Activated CD4-positive, alpha-beta T cell treated with anti-CD3 and anti-CD28 coated beads for 4 hours (primary cell): ENCODE measurements at regions not wholly inside any gene's neighbourhood (a gene's known extent, or its start where the extent isn't known, plus 50 kb on each side); places are given as distances from the start of the nearest gene placed in this dataset.

Experiments
- DNase-seq, 2 donors: peaks; one replicate each; pipeline ENCODE4 v3.0.0-alpha.2; 2020

DNA sequence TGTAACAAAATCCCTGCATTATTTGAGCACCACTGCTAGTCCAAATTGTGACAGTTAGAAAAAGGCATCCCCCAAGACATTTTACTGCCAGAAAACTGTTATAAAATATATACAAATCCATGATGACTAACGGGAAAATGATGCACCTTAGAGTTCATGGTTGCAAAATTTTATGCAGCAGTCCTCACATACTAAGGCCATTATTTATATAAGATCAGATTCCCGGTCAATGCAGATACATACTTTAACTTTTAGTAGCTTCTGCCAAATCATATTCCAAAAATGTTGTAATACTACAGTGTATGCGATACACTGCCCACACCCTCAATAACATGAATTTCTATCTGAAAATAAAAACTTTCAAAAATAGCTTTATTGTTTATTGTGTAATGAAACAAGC lies 239.9 kb upstream of the ZNF32 start:
- DNase-seq = no peak

DNA sequence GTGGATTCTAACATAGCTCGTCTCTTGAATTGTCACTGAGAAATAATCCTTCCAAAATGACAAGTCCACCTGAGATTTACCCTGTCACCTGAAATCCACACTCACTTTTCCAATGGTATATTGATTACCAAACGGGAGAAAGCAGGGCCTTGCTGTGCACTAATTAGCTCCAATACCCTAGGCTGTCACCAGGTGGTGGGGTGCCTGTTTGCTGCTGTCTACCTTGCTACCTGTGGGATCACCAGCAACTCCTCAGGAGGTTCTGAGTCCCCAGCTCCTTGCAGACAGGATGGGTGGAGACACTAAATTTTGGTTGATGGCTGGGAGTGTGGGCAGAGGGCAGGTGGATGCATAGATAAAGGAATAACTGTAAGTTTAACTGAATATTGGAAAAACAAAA lies 237.2 kb upstream of the ZNF32 start:
- no peak for DNase-seq

DNA sequence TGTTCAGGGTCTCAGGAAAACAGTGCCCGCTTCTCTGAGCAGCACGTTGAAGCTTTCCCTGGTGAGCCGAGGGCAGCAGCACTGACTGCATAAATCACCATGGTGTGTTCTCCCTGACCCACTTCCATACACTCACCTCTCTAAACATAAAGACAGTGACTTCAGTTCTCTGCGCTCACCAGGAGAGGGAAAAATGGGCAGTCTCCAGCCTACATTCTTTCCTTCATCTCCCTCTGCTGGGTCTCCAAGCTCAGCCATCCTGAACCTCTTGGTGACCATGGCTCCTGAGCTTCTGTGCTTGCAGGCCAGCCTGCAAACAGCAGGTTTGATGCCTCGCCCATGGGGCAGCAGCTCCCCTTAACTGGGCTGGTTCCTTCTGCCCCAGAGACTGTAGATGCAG lies 236.6 kb upstream of the ZNF32 start:
- no peak for DNase-seq

DNA sequence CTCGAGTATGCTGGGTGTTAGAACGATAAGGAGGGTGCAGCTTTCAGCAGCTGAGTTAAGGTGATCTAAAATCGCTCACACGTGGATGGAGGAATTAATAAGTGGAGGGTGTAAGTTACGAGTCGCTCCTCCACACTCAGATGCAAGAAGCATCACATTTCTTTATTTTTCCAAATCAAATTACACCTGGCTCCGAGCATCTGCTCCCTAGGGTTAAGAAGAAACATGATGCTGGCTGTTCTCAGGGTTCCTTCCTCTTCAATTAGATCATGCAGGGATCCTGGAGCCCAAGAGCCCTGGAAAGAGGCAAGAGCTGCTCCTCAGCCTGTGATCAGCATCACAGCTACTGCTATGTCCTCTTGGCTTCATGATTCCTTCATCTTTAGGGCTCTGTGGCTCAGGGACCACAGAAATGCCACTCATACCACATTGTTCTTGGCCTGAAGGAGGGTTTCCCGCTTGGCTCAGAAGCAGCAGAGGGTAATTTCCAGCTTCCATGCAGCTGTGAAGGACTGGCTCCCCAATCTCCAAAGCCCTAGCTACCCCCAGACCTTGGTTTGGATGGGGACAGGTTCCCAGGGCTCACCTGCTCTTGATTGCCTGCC lies 235.9 kb upstream of the ZNF32 start:
- DNase-seq = no peak

DNA sequence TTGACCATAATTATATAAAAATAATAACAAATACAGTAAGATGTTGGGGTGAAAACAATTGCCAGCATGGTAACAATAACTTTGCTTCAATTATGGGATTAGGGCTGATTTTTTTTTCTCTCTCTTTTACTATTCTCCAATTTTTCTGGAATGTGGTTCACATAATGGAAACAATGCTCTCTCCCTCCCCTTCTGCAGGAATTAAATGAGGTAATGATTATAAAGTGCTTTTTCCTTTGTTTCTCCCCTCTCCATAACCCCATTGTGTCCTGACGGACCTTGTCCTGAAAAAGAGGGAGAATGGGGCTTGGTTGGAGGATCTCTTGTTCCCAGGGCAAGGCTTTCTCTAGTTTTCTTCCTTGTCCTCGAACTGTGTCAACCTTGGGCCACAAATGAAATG lies 234.0 kb upstream of the ZNF32 start:
- no peak for DNase-seq

DNA sequence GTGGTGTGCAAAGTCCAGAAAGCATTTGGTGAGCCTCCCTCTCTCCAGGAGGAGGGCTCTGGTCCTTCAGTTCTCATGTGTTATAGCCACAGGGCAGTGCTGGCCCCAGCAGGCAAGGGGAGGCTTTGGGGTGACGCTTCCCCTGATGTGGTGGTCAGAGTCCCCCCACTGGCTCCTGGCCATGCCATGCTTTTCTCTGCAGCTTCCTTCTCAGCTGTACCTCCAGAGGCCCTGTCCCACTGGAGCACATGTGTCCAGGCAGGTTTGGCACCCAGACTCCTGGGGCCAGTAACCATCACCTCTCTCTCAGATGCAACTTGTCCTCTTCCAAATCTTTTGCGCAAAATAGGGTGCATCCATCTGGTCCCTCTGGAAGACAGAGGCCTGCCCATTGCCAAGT lies 233.0 kb upstream of the ZNF32 start:
- no peak for DNase-seq

DNA sequence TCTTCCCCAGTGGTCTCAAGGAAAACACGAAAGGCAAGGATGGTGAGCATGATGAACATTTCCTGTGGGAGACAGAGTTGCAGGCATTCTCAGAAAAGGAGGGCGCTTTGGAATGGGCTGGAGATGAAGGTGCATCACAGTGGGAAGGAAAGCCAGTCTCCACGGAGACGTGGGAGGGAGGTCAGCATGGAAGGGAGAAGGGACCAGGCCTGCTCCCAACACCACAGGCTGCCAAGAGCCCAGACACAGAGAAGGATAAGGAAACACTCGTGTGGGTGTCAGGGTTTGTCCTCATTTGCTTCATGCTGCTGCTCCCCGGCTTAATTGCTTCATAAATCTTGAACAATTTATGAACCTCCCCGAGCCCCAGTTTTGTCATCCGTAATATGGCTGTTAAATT lies 231.5 kb upstream of the ZNF32 start:
- DNase-seq = no peak

DNA sequence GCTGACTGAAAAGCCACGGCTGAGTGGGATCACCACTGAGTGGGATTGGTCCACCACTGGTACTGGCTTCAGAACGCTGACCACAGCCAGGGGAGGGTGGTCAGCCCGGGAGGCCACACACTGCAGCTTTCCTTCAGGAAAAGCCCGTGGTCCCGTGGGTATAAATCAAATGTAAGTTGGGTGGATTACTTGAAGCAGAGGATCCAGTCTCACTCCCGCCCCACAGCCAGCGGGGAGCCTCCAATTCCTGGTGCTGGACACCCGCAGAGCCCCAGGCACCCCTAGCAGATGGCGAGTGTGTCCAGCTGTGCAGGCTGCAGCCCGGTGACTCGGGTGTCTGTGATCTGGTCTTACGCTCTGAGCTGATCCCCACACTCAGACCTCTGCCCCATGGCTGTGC lies 231.1 kb upstream of the ZNF32 start:
- DNase-seq = no peak

DNA sequence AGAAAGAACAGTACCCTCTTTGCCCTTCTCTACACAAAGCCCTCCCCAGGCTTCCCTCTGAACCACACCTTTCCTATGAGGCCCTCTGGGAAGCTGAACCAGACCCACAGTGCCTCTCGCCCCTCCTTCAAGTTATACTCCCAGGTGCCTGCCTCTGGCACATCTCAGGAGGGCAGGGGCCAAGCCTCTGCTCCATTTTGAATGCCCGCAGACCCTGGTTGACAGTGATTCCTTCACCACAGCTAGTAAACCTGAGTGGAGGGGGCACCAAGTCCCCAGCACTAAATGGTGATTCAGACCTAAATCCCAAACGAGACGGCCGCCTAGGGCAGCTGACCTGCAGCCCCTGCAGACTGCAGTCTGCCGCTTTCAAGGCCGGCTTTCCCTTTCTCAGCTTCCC lies 230.5 kb upstream of the ZNF32 start:
- DNase-seq = no peak

DNA sequence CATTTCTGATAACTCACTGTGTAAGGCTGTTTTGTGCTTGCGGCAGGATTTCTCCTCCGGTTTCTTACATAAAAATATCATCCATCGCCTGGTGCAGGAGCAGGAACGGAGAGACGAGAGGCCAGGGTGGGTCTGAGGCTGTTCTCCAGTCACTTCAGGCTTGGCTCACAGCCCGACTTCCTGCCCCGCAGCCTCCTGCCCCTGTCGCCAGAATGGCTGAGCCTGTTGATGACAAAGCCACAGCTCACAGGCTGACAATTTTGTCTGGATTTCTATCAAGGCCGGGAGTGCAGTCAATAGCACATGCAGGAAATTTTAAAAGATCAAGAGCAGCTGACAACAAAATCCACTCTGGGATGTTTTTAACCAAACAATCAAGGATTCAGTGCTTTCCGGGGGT lies 229.7 kb upstream of the ZNF32 start:
- DNase-seq = no peak

DNA sequence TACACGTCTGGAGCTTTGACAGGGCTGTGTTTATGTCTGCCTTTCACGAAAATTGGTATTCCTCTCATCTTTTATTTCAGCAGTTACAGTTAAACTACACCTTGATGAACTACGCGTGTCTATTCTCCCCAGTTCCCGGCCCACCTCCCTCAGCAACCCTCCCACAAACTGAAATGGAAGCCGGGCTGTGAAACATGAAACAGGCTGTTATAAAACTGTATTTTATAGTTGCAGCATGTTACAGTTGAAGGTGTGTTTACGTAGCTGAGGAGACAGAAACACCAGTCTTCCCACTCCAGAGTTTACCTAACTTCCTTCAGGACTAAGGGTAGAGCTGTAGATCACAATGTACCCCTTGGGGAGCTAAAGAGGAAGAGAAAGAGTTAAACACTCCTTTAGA lies 228.3 kb upstream of the ZNF32 start:
- DNase-seq = no peak

DNA sequence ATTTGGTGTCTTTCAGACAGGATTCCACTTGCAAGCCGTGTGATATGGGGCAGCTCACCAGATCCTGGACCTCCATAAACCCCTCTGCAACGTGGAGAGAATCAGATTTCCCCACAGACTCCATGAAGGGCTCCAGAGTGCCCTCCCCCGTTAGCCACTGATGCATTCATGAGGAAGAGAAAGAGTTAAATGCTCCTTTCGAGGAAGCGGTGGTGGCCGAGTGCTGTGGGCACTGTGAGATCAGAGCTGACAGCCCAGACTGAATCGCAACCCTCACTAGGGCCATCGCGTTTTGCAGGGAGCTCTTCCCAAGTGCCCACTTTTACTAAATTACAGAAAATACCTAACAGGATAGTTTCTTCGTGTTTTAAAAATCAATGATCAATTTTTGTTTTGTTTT lies 226.3 kb upstream of the ZNF32 start:
- no peak for DNase-seq

DNA sequence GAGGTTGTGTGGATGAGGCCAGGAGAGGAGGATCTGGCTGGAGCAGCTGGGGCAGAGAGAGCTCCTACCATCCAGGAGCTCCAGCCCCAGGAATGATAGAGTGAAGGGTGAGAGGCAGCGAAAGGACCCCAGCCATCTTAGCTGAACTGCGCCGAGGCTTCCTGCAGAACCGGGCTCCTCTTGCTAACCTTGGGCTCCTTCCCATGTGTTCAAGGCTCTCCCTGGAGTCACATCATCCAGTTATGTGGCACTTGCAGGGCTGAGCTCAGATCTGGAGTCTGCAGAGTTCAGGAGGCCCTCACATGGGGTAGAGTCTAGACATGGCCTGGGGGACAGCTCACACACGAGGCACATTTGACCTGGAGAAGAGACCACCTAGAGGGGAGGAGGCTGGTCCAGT lies 225.0 kb upstream of the ZNF32 start:
- no peak for DNase-seq

DNA sequence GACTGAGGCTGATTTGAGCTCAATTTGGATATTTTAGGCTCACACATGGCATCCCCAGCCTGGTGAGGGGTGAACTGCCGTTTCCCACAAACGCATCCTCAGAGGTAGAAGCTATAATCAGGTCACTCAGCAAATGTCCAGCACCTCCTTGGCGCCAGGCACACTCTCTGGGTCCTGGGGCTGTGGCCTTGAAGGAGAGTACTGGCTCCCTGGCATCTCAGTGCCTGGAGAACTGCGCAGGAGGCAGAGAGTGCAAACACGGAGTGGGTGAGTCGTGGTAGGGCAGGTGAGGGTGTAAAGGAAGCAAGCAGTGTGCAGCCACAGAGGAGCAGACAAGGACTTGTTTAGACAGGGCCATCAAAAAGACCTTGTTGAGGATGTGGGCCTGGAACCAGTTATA lies 224.0 kb upstream of the ZNF32 start:
- DNase-seq = no peak

DNA sequence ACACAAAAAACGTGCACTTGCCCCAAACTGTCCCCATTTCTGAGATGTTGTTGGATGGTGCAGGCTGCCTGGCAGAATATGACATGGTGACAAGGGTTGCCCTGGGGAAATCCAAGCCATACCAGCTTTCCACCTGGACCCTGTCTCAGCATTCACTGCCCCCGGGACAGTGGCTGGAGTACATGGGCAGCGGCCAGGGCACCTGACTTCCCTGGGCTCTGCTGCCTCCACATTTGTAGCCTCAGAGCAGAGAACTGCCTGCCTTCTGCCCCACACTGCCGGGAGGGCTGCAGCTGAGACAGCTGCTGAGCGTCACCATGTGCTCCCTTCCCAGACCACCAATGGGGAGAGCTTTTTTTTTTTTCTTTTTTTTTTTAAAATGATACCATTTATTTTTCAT lies 222.9 kb upstream of the ZNF32 start:
- DNase-seq = no peak

DNA sequence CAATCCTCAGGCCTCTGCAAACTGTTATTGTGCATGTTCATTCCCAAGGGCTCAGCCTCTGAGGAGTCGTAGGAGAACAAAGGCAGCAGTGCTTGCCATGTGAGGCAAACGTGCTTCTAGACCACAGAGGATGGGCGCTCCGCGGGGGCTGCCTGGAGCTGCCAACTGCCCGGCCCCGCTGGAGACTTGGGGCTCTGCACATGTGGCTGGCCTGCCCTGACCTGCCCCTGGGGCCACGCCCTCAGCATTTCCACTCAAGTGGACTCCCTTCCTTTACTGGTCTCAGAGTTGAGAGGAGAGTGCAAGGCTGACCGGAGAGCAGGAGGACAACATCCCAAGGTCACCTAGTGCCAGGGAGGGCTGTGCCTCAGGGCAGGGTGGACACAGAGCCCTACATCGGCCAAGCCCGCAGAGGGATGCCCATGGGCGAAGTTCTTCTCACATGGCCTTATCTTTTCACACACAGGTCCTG lies 222.3 kb upstream of the ZNF32 start:
- DNase-seq = no peak

DNA sequence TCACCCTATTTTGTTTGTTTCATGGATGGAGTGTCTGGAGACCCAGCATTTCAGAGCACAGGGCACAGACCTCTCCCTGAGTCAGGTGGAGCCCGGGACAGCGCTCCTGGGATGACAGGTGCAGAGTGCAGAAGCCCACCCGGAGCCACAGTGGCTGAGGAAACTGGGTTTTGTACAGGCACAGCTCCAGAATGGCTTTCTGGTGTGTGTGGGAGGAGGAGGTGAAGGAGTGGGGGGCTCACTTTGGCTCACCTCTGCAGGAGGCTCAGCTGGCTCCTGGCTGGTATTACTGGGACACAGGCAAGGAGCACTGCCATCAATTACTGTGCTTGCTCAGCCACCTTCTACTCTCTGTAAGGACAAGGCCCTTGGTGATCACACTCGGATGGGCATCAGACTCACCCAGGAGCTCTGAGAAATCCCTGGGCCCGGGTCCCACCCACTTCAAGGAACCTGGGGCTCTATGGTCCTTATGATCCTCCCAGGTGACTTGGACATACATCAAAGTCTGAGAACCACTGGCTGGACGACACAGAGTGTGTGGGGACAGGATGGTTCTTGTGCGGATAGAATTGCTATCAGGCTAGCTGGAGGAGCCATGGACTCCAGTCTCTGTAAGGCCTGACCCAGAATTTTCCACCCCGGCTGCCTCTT lies 221.1 kb upstream of the ZNF32 start:
- DNase-seq = no peak

DNA sequence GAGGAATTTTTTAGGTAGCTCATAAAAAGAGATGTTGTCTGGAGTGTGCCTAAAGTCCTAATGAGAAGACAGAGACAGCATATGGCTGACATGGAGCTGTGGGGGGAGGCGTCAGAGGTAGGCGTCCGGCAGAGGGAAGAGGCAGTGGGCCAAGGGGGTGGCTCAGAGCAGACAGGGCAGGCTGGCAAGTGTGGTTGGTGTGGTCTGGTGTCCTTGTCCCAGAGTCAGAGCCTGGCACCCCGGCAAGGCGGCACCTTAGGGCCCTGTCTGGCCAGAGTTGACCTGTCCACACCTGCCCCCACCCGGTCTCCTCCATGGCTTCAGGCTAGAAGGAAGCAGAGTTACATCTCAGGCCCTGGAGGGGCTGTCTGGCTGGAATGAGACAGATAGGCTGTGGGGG lies 220.3 kb upstream of the ZNF32 start:
- DNase-seq = no peak

DNA sequence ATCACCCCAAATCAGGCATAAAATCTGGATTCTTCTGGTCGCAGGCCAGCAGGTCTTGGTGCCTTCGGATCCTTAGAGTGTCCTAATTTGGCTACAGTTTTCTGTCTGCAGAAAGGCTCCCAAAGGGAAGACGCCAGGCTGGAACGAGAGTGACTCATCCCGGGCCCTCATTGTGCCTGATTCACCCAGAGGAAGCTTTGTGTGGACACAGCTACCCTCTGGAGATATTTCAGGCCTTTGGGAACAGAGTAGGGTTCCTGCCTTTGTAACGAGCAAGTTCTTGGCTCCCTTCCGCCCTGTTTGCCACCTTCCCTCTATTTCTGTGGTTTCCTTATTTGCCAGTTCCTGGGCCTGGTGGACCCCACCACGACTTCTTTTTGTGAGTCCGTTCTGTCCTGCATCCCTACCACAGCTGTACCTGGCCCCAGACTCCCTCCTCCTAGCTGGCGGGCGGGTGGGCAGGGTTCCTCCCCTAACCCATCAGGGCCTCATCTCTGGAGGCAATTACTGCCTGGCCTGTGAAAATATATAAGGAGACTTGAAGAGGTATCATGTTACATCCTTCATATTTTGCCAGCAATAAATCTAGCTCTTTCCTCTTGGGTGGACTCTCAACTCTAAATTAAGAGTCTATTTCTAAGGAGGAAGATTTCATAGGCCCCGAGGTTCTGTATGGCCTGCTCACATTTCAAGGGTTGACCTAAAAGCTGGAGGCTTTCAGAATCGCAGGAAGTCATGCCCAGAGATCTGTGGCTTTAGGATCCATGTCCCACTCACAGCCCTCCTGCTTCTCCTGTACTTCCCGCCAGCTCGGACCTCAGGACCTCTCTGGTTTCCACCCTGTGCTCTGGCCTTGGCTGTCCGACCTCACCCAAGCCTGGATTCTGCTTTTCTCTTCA lies 219.2 kb upstream of the ZNF32 start:
- DNase-seq = no peak

DNA sequence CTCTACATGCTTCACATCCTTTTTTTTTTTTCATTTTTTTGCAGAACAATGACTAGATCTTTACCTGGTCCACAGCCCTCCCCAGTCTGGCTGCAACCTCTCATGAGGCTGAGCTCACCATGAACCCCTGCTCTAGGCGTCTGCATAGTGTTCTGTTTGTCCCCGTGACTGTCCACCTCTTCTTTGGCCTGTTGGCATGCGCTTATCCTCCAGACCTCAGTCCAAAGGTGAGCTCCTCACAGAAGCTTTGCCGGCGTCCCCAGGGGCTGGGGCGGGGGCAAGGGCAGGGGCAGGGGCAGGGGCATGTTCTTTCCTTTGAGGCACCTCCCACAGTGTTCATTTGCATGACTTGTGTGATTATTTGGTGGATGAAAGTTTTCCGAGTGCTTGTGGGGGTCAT lies 218.4 kb upstream of the ZNF32 start:
- no peak for DNase-seq

DNA sequence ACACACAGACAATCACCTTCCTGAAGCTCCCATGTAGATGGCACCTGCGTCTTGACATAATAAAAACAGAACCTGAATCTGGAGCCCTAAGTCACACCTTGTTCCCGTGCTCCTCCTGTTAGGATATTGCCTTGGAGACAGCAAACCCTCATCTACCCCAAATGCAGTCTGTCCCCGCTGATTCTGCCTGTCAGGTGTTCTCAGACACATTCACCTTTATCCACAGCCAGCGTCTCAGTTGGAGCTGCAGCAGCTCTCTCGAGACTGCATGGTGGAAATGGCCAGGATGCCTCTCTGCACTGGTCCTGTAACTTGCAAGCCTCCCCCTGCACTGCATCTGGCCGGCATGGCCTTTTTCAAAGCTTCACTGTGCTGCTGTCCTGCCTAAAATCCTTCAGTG lies 218.0 kb upstream of the ZNF32 start:
- DNase-seq = no peak

DNA sequence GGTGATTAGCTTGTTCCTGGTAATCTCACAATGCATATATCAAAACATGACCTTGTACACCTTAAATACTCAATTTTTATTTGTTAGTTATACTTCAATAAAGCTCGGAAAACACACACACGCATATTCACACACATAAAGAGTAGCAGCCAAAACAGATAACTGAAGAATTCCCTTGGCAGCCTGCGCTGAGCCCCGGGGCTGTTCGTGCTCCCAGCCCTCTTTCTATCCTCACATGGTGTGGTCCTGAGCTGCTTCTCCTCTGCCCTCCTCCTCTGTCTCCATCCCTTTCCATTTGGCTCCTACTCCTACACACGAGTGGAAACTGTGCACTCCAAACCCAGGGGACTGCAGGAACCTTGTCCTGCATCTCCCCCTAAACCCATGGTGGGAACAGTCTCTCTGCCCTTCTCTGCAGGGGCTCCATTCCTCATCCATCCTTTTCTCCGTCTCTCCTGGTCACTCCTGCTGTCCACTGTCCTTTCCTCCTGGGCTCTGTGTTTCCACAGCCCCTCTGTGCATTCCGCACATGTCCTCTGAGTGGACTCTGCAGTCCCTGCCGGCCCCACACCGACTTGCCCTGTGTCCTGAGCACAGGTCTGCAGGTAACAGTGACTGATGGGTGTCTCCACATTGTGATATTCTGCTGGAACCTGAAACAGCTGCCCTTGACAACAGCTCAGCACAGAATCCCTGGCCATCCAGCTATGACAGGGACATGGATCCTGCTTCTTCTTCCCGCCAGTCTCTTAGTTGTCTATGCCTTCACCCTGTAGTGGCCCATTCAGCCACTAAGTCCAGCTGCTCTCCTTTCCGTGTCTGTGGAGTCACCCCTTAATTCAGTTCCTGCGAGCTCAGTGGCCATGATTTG lies 216.8 kb upstream of the ZNF32 start:
- no peak for DNase-seq

DNA sequence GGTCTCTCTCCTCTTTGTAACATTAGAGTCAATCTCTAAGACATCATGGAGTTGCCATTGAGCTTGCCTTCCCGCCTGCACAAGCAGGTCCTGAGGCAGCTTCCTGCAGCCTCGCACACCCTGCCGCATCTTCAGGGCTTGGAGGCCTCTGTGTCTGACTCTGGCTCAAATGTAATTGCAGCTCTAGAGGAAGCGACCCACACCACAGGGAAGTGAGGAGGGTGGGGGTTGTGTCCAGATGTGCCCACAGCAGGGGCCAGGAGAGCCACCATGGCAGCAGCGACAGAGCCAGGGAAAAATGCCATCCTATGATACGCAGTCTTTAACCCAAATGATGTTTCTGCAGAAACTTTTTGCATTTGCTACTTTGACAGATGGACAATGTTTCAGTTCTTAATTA lies 216.0 kb upstream of the ZNF32 start:
- DNase-seq = no peak
